HEK293T (cell line): ENCODE measurements at regions not wholly inside any gene's neighbourhood (a gene's known extent, or its start where the extent isn't known, plus 50 kb on each side); places are given as distances from the start of the nearest gene placed in this dataset.

ENCODE experiments used
- FOXA1 ChIP-seq: fragments of 450-650 bp; IDR thresholded peaks from 2 replicates; pipeline ENCODE4 v1.6.1; 2016; ENCODE audit warnings: mild to moderate bottlenecking
- FOXK2 ChIP-seq: fragments of 450-650 bp; IDR thresholded peaks from 2 replicates; pipeline ENCODE4 v1.6.1; 2016; ENCODE audit warnings: mild to moderate bottlenecking
- FOXM1 ChIP-seq: fragments of 450-650 bp; IDR thresholded peaks from 2 replicates; pipeline ENCODE4 v1.6.1; 2017; ENCODE audit warnings: mild to moderate bottlenecking, borderline replicate concordance
- SP1 ChIP-seq: fragments of 450-650 bp; IDR thresholded peaks from 2 replicates; pipeline ENCODE4 v1.6.1; 2017
- SUZ12 ChIP-seq: fragments of 450-650 bp; IDR thresholded peaks from 2 replicates; pipeline ENCODE4 v1.6.1; 2016; ENCODE audit warnings: mild to moderate bottlenecking
- TARDBP ChIP-seq: fragments of 450-650 bp; IDR thresholded peaks from 2 replicates; pipeline ENCODE4 v1.6.1; 2016
- ZNF384 ChIP-seq: fragments of 450-650 bp; IDR thresholded peaks from 2 replicates; pipeline ENCODE4 v1.6.1; 2016

DNA sequence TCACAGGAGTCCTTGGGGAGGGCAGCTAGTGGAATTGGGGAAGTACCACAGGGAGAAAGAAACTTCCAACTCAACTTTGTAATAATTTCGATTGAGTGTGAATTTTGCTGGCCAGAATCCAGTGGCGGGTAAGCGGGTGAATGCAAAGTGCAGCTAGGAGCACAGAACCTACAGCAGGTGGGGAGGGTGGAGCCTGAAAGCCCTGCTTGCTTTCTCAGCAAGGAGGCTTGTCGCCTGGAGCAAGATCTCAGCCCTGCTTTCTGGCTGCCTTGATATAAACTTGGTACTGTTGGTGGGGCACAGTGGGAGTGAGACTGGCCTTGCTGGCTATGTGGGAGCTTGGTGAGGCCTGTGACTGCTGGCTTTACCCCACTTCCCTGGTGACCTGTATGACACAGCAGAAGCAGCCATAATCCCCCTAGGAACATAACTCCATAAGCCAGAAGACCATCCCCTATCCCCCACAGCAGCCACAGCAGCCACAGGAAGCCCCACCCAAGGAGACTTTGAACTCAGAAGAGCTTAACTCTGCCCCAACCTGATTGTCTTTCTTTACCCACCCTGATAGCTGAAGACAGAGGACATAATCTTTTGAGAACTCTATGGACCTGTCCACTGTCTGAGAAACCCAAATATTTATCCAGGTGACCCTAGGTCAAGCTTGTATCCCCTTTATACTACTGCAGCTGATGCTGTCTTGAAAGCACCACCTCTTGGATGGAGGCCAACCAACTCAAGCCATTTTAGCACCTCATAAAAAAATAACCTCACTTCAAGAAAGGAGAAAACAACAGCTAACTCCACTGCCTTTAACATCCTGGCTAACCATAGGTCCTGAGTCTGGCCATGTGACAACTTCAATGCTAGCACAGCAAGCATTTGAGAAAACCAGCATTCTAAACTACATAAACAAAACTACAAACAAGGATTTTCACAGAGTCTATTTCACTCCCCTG lies 87.2 kb upstream of the PDE5A start:
- TF ChIP-seq SUZ12 (no peak), FOXA1 (no peak), FOXK2 (no peak), TARDBP (no peak), SP1 (no peak), ZNF384 (no peak), FOXM1 (no peak)
